ENCODE measurements at regions not wholly inside any gene's neighbourhood (a gene's known extent, or its start where the extent isn't known, plus 50 kb on each side); places are given as distances from the start of the nearest gene placed in this dataset.

DNA sequence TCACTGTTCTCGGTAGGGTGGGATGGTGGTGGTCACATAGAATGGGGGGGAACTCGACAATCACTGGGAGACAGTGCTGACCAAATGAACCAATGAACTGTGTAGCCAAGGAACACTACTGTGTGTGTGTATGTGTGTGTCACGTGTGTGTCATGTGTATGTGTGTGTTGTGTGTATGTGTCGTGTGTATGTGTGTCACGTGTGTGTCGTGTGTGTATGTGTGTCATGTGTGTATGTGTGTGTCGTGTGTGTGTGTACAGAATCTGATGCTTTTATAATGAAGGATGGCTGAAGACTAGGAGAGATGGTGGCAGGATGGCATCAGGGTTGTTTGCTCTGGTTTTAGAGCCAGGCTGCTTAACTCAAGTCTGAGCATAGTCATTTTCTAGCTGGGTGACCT is 99.1 kb upstream of the DUSP22 start:
- no peaks in the 10 kb centered on the region for H3K27me3 ChIP-seq (ENCODE audit: control insufficient read depth, insufficient read depth)
- peaks cover 10% of the 10 kb centered on the region for H3K4me1 ChIP-seq (ENCODE audit: control insufficient read depth, insufficient read depth, low read length)
- ATAC-seq: no peak
- no peak overlapping the region for H3K4me3 ChIP-seq (ENCODE audit: low read length)
- 95% methylated on average over 7 of the region's 7 CpGs for WGBS
- no peak overlapping the region for H3K27ac ChIP-seq (ENCODE audit: low read length)
- intact Hi-C loops (cut with DNase I): no loop called here
- DNase-seq: no peak
- H3K9me3 ChIP-seq (ENCODE audit: control insufficient read depth, low read length): no peaks in the 10 kb centered on the region

DNA sequence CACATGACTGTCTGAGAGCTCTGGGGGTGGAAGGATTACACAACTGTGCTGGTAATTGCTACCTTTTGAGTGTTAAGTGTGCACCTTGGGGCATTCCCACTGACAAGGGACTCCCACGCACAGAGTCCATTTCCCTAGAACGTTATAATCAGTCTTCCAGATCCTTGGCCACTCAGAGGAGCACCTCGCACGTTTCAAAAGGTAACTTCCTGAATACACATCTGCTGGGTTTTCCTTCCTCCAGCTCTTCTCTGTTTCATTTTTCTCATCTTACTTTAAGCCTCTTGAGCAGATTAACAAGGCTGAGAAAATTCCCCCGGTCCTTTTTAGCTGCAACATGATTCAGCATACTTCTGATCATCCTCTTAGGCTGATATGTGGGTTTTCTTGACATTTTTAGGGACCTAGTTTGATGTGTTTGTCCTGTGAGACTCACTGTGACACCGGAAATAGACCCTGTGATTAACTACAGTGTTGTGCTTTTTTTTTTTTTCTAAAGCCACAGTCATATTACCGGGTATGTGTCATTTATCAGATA is 98.4 kb upstream of the DUSP22 start:
- Histone ChIP-seq H3K4me3 (ENCODE audit: low read length) (no peak overlapping the region), H3K27me3 (ENCODE audit: control insufficient read depth, insufficient read depth) (no peaks in the 10 kb centered on the region), H3K4me1 (ENCODE audit: control insufficient read depth, insufficient read depth, low read length) (peaks cover 10% of the 10 kb centered on the region), H3K9me3 (ENCODE audit: control insufficient read depth, low read length) (no peaks in the 10 kb centered on the region), H3K27ac (ENCODE audit: low read length) (no peak overlapping the region)
- intact Hi-C loops (cut with DNase I): no loop called here
- 64% methylated on average over 7 of the region's 7 CpGs for WGBS
- no peak for DNase-seq
- ATAC-seq: no peak

DNA sequence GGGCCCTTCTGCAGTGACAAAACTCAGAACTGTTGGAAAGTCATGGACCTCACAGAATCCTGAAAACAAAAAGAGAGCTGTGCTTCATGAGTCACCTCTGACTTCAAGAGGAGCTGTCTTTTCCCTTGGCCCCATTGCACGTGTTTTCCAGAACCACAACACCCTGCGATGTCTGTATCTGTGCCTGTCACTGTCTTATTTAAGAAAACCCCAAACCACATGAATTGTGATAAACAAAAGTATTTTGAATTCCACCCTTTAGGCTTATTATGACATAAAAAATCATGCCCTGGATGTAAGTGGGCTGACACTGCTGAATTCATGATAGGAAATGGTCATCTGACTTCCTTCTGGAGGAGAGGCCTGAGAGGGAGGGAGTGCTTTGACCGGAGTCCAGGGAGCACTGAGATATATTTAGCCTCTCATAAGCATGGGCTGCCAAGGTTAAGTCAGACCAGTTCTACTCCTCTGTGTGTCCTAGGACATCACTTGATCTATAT is 96.4 kb upstream of the DUSP22 start:
- H3K27me3 ChIP-seq (ENCODE audit: control insufficient read depth, insufficient read depth): no peaks in the 10 kb centered on the region
- H3K4me3 ChIP-seq (ENCODE audit: low read length): no peak overlapping the region
- H3K27ac ChIP-seq (ENCODE audit: low read length): peak overlapping the region; percentile 7
- H3K4me1 ChIP-seq (ENCODE audit: control insufficient read depth, insufficient read depth, low read length): peaks cover 10% of the 10 kb centered on the region
- ATAC-seq (peak; percentile 94 to 97), DNase-seq (peak; percentile 47 to 74 (median 66))
- no peaks in the 10 kb centered on the region for H3K9me3 ChIP-seq (ENCODE audit: control insufficient read depth, low read length)
- intact Hi-C loops (cut with DNase I): no loop called here
- WGBS: 7% methylated on average over 3 of the region's 3 CpGs

DNA sequence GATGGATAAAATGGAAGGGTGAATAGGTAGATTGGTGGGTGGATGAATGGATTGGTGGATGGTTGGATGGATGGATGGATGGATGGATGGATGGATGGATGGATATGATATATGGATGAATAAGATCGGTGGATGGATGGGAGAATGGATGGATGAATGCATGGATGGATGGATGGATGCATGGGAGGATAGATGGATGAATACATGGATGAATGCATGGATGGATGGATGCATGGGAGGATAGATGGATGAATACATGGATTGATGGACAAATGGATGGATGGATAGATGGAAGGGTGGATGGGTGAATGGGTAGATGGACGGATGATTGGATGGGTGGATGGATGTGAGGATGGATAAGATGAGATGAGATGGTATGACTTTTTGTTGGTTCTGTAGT is 95.7 kb upstream of the DUSP22 start:
- no peak for DNase-seq
- Histone ChIP-seq H3K9me3 (ENCODE audit: control insufficient read depth, low read length) (no peaks in the 10 kb centered on the region), H3K4me1 (ENCODE audit: control insufficient read depth, insufficient read depth, low read length) (peaks cover 10% of the 10 kb centered on the region), H3K27me3 (ENCODE audit: control insufficient read depth, insufficient read depth) (no peaks in the 10 kb centered on the region), H3K4me3 (ENCODE audit: low read length) (no peak overlapping the region), H3K27ac (ENCODE audit: low read length) (no peak overlapping the region)
- WGBS: 95% methylated on average over 2 of the region's 2 CpGs
- ATAC-seq: no peak
- intact Hi-C loops (cut with DNase I): no loop called here

DNA sequence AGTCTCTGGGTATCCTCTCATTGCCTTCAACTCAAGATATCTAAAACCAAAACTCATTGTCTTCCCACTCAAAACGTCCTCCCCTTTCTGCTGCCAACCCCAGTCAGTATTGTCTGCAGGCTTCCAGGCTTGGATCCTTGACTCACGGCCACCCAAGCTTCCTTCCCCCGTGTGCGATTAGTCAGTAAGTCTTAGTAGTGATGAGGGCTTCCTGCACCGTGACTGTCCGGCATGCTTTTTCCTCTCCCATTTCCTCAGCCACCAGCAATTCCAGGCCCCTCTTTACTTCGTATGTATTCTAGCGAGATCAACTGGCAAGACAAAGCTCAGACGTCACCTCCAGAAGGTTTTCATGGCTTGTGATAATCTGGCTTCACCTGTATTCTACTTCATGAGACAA is 88.6 kb upstream of the DUSP22 start:
- DNase-seq (no peak), ATAC-seq (no peak)
- no peaks in the 10 kb centered on the region for H3K4me1 ChIP-seq (ENCODE audit: control insufficient read depth, insufficient read depth, low read length)
- no peak overlapping the region for H3K4me3 ChIP-seq (ENCODE audit: low read length)
- no peaks in the 10 kb centered on the region for H3K9me3 ChIP-seq (ENCODE audit: control insufficient read depth, low read length)
- no peaks in the 10 kb centered on the region for H3K27me3 ChIP-seq (ENCODE audit: control insufficient read depth, insufficient read depth)
- 70% methylated on average over 9 of the region's 9 CpGs for WGBS
- intact Hi-C loops (cut with DNase I): no loop called here
- no peak overlapping the region for H3K27ac ChIP-seq (ENCODE audit: low read length)

DNA sequence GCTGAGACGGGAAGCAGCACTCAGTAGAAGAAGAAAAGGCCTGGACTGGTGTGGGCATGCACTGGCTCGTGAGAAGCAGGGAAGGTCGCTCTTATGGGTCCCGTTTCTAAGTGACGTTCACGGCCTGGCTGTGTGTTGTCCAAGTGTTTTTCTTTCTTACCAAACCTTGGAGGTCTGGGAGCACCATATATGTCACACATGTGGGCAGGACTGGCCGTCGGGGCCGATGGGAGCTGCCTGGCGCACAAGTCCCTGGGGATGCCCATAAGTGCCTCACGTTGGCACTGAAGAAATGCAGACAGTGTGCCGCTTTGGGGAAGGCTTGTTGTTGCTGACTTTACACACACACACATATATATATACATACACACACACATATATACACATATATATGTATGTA is 86.0 kb upstream of the DUSP22 start:
- Histone ChIP-seq H3K4me1 (ENCODE audit: control insufficient read depth, insufficient read depth, low read length) (no peaks in the 10 kb centered on the region), H3K9me3 (ENCODE audit: control insufficient read depth, low read length) (no peaks in the 10 kb centered on the region), H3K27ac (ENCODE audit: low read length) (no peak overlapping the region), H3K4me3 (ENCODE audit: low read length) (no peak overlapping the region), H3K27me3 (ENCODE audit: control insufficient read depth, insufficient read depth) (no peaks in the 10 kb centered on the region)
- no peak for ATAC-seq
- intact Hi-C loops (cut with DNase I): no loop called here
- 85% methylated on average over 12 of the region's 12 CpGs for WGBS
- DNase-seq: no peak

DNA sequence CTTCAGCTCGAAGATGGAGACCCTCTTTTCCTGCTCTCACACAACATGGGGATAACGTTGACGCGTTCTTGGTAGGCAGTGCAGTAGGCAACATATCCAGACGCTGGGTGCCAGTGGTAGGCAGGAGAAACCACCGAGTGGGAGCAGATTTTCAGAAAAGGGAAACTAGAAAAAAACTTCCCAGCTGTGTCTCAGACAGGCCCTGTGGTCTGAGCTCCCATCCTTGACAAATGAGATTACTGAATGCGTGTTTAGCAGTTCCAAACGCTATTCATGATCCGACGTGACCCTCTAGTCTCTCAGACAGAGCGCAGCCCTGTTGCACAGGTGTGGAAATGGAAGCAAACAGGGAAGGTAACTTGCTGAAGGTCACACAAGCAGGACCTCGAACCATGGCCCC is 83.9 kb upstream of the DUSP22 start:
- no peak overlapping the region for H3K27ac ChIP-seq (ENCODE audit: low read length)
- intact Hi-C loops (cut with DNase I): no loop called here
- DNase-seq (no peak), ATAC-seq (no peak)
- H3K9me3 ChIP-seq (ENCODE audit: control insufficient read depth, low read length): no peaks in the 10 kb centered on the region
- H3K4me1 ChIP-seq (ENCODE audit: control insufficient read depth, insufficient read depth, low read length): no peaks in the 10 kb centered on the region
- no peak overlapping the region for H3K4me3 ChIP-seq (ENCODE audit: low read length)
- 74% methylated on average over 12 of the region's 12 CpGs for WGBS
- no peaks in the 10 kb centered on the region for H3K27me3 ChIP-seq (ENCODE audit: control insufficient read depth, insufficient read depth)

DNA sequence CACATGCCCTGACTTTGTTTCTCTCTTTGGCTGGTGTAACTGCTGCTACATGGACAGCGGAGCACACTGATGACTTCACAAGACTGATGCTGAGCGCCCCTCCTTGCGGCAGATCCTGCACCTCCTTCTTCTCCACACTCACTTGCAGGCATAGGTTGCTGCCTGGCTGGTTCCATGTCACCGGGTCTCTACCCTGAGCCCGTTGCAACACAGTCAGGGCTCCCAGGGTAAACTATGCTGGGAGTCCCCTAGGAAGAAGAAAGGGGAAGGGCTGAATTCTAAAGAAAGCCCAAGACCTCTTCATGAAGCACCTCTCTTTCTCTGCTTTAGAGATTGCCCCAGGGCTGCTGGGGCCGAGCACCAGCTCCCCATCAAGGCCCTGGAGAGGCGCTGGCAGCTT is 83.3 kb upstream of the DUSP22 start:
- H3K27me3 ChIP-seq (ENCODE audit: control insufficient read depth, insufficient read depth): no peaks in the 10 kb centered on the region
- intact Hi-C loops (cut with DNase I): no loop called here
- WGBS: 88% methylated on average over 7 of the region's 7 CpGs
- no peaks in the 10 kb centered on the region for H3K9me3 ChIP-seq (ENCODE audit: control insufficient read depth, low read length)
- H3K4me1 ChIP-seq (ENCODE audit: control insufficient read depth, insufficient read depth, low read length): no peaks in the 10 kb centered on the region
- no peak overlapping the region for H3K27ac ChIP-seq (ENCODE audit: low read length)
- DNase-seq: no peak
- no peak overlapping the region for H3K4me3 ChIP-seq (ENCODE audit: low read length)
- no peak for ATAC-seq

DNA sequence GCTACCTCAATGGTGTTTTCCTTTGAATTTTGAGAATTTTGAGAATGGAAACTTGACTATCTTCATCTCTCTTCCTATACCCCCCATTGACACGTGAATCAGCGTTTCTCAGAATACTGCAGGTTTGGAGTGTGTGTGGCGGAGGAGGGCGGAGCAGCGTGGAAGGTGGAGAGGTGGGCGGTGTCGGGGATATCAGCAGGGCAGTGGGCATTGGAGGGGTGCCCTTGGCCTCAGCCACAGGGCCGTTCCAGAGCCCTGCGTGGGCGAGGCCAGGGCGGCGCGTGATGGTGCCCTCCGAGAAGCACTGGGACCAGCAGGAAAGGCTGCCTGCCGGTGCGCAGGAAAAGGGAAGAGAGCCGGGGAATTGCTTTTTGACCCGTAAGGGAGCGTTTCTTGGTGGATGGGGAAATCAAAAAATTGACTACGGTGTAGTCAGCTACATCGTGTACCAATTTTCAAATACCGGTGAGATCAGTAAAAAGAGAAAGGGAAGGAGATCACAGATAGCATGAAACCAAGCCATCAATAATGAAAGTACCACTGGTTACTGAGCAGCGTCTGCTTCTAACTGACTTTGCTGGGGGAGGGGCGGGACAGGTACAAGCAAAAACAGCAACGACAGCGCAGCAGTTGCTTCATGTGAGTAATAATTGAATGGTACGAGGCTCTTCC is 82.7 kb upstream of the DUSP22 start:
- Histone ChIP-seq H3K9me3 (ENCODE audit: control insufficient read depth, low read length) (no peaks in the 10 kb centered on the region), H3K27me3 (ENCODE audit: control insufficient read depth, insufficient read depth) (no peaks in the 10 kb centered on the region), H3K4me1 (ENCODE audit: control insufficient read depth, insufficient read depth, low read length) (no peaks in the 10 kb centered on the region), H3K4me3 (ENCODE audit: low read length) (no peak overlapping the region), H3K27ac (ENCODE audit: low read length) (no peak overlapping the region)
- intact Hi-C loops (cut with DNase I): no loop called here
- DNase-seq (no peak), ATAC-seq (peak in 1 of 2 donors; percentile 15)
- 86% methylated on average over 27 of the region's 27 CpGs for WGBS

DNA sequence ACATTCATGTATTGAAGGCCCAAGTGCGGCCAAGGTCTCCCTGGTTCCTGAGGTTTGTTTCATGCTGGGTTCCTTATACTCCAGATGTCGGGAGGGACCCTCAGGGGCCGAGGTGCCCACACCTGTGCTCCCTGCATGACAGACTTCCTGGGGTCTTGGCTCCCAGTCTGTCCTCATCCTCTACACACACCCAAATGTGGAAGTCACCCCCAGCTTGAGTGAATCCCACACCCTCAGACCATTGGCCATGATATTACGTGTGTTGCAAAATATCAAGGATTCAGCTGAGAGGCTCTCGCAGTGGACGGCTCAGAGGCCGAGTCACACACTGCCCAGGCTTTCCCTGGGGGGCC is 82.2 kb upstream of the DUSP22 start:
- Histone ChIP-seq H3K27me3 (ENCODE audit: control insufficient read depth, insufficient read depth) (no peaks in the 10 kb centered on the region), H3K4me1 (ENCODE audit: control insufficient read depth, insufficient read depth, low read length) (no peaks in the 10 kb centered on the region), H3K27ac (ENCODE audit: low read length) (no peak overlapping the region), H3K4me3 (ENCODE audit: low read length) (no peak overlapping the region), H3K9me3 (ENCODE audit: control insufficient read depth, low read length) (no peaks in the 10 kb centered on the region)
- ATAC-seq: no peak
- intact Hi-C loops (cut with DNase I): no loop called here
- 87% methylated on average over 7 of the region's 7 CpGs for WGBS
- no peak for DNase-seq

DNA sequence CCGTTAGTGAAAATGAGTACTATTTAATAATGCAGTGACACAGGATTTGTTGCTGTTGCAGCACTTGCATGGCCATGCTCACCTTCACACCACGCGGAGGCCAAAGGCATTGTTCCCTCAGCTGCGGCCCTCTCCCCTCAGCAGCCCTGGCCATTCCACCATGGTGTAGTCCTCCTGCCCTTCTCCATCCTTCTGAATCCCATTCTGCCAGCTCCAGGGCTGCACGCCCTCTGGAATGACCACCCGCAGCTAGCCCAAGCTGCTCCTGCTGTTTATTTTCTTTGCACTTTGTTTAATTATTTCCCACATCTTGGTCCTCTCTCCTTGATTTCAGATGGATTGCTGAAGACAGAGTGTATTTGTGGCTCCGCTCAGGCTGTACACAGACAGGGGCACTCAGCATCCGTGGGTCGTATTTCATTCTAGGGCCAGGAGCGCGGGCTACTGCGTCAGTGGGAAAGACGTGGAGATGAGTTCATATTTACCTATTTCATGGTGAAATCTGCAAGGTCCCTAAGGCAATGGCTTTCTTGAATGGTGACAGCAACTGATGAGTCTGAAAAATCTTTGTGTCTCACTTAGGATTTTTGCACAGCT is 81.4 kb upstream of the DUSP22 start:
- Histone ChIP-seq H3K27me3 (ENCODE audit: control insufficient read depth, insufficient read depth) (no peaks in the 10 kb centered on the region), H3K4me3 (ENCODE audit: low read length) (no peak overlapping the region), H3K4me1 (ENCODE audit: control insufficient read depth, insufficient read depth, low read length) (no peaks in the 10 kb centered on the region), H3K27ac (ENCODE audit: low read length) (no peak overlapping the region), H3K9me3 (ENCODE audit: control insufficient read depth, low read length) (no peaks in the 10 kb centered on the region)
- DNase-seq: no peak
- intact Hi-C loops (cut with DNase I): no loop called here
- WGBS: 84% methylated on average over 13 of the region's 13 CpGs
- no peak for ATAC-seq
